ENCODE measurements at regions not wholly inside any gene's neighbourhood (a gene's known extent, or its start where the extent isn't known, plus 50 kb on each side); places are given as distances from the start of the nearest gene placed in this dataset.

GRCh38 chr2:22887845-22888244 is 497.1 kb upstream of the KLHL29 start:
- DNase-seq: no peak

- DNase-seq: no peak
Measured at GRCh38 chr2:22890132-22890531, 494.8 kb upstream of the KLHL29 start.

DNA sequence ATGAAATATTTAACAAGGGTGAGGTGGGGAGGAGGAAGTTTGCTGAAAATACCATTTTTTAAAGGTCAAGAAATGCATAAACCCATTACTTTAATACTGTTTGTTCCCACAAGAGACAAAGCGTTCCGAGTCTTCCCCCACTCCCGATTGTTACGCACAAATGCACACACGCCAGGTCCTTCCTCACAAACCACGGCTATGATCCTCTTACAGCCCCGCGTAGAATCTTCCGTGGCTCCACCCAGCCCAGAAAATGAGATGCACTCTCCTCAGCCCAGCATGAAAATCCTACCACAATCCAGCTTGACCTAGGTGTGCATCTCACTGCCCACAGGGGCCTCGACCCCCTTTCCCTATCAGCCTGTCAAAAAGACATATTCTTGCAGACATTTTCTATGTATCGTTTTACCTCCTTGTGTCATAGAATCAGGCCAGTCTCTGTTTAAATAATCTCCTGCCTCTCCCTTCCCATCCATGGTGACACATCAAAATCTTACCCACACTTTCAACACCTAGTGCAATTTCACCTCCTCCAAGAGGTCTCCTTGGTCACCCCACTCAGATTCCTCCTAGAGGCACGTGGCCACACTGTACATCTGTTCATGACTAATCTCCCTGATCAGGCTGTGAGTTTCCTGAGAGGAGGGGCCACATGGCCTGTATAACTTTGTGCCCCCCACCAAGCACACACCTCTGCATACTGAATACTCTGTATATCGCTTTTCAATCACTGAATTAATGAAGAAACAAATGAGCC is 491.0 kb upstream of the KLHL29 start:
- no peak for DNase-seq

GRCh38 chr2:22894761-22895160 is 490.2 kb upstream of the KLHL29 start:
- DNase-seq: no peak

GRCh38 chr2:22897428-22897827 is 487.6 kb upstream of the KLHL29 start:
- no peak for DNase-seq

GRCh38 chr2:22900674-22901073 is 484.3 kb upstream of the KLHL29 start:
- DNase-seq: no peak

DNA sequence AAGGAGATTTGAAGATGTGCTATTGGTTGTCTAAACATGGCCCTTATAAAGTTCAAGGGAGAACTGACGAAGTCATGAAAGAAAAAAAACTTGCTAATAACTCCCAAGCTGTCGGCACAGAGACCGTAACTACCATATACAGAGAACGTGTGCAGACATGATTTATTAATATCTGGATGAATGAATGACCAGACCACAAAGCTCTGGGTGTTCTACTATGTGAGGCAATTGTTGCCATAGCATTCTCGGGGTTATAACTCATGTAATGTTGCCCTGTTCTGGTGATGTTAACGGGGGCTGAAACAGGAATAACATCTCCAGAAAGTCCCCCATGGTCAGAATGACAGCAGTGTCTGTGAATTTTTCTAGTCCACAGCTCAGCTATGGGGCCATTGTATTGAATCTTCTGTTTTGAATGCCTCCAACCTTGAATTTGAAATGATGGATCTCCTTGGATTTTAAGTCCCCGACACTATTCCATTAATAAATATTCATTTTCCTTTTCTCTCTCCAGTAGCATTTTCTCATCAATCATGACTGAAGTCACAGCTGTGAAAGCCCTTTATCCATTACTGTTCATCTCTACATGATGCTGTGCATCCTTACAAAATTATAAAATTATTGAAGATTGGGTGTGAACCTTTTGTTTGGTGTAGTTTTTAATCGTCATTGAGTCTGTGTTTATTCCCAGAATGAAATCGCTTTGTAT is 483.4 kb upstream of the KLHL29 start:
- DNase-seq: no peak

GRCh38 chr2:22902180-22902550 is 482.8 kb upstream of the KLHL29 start:
- no peak for DNase-seq

DNA sequence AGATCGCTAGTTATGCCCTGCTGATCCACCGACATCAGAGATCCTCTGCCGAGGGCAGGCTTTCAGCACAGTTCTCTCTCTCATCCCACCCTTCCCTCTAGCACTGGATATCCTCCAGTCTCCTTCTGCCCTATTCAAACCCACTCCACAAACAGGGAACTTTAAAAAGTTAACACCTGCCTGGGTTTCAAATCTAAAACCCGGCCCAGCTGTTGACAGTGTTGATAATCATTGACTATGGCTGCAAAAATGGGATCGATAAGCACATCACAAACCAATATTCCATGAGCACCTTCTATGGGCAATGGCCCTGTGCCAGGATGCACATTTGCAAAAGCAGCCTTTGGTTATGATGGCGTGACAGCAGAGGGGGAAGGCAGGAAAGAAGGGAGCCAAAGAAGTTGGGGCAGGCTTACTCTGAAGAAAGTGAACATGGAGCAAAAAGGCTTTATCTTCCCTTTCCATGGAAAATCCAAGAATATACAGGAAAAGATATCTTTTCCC is 482.3 kb upstream of the KLHL29 start:
- DNase-seq: no peak

DNA sequence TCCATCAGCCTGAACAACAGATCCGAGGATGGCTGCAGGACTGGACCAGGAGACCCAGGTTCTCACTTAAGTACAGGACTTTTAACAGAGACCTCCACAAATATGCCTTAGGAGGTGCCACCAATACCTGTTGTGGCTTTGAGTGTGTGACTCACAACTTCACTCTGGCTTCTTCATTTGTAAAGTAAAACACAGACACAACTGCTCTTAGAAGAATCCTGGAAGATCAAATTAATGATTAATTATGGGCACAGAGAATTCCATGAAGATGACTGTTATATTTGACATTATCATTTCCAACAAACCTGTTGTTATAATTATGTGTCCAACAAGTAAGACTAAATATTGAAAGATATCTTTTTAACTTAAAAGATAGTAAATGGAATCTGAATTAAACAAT is 481.4 kb upstream of the KLHL29 start:
- no peak for DNase-seq

DNA sequence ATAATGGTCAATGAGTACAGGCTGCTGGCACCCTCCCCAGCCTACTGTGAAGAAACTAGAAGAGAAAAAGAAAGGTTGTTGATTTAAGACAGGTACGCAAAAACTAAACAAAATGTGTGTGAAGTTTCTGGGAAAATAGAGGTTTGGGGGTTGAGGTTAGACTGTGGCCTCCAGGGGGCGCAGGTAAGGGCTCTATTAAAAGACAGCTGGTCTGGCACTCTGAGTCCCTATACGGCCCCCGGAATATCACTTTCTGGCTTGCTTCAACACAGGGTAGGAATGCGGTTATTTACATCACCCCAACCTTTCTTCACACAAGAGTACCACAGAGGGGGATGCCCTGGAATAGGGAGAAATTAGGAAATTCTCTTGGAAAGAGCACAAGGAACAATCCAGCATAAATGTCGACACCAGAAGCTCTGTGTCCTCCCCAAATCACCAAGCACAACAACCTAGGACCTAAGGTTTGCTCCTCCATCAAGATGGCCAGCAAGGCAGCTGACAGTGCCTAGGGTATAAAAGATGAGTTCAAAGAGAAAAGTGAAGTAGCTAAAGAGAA is 480.8 kb upstream of the KLHL29 start:
- no peak for DNase-seq

GRCh38 chr2:22907330-22907729 is 477.6 kb upstream of the KLHL29 start:
- DNase-seq: no peak

DNA sequence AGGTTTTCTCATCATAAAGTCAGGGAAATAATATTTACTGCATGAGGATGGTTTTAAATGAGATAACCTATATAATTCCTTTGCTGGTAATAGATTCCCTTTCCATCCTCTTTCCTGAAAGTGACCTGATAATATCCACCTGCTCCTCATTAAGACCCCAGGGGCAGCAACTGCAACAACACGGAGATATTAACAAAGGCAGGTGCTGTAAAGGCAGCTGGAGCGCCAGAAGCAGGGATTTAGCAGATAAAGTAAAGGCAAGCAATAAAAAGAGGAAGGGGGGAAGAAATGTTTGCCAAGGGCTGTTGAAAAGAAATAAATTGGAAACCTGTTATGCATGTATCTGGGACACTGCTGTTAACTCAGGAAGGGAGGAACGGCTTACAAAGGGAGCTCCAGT is 472.6 kb upstream of the KLHL29 start:
- DNase-seq: no peak

DNA sequence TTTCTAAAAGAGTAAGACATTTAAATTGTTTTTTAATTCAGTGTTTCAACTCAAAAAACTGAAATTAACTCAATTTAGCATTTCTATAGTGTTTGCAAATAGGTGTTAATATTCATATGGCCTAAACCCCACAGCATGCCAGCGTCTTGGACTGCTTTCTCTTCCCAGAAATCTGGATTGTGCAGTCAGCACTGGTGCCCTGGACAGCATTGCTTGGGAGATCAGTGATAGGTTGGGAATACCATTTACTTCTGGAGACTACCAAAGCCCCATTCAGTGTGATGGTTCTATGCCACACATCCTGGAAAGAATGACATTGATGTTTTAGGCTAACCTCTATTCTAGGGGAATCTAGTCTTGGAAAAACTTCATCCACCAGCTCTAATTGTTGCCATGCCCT is 455.0 kb upstream of the KLHL29 start:
- DNase-seq: no peak

DNA sequence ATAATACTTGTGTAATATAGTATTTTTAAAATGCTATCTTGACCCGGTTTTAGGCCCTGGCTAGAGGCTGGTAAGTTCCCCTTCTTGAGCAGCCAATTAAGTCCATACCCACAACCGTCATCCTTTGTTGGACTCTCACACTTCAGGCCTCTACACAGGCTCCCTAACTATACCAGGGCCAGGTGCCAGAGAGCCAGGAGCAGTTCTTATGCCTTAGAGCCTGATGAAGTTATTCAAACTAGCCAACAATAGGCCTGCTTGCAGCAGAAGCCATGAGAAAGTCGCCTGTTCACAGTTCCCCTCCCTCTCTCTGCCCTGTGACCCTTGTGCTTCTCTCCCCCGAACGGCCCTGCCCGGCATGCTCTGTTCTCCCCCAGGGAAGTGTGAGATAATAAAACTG is 454.2 kb upstream of the KLHL29 start:
- DNase-seq: no peak

DNA sequence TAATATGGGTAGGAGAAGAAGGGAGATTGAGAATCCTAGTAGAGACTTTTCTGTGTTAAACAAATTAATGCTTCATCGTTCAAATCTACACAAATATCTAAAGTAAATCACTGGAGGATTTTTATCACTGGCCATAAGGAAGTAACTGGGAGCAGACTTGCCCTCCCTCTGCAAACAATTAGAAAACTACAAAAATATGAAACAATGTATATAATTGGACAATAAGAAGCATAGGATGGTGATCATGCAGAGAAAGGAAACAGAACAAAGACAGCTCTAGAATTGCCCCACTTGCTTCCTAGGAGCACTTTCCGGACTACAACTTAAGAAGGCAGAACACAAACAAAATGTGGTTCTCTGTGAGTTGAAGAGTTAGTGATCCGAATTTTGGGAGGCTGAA is 452.7 kb upstream of the KLHL29 start:
- no peak for DNase-seq

DNA sequence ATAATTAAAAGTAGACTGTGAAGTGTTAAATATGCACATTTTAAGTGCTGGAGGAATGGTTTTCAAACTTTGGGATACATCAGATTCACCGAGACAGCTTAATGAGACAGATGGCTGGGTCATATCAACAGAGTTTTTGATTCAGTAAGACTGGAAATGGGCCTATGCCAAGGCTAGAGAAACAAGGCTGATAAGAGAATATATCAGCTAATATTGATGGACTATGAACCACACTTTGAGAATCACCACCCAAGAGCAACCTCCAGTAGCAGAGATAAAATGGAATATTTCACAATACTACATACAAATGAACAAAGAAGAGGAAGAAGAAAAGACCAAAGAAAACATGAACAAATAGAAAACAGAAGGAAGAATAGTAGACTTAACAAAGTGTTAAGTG is 450.2 kb upstream of the KLHL29 start:
- no peak for DNase-seq

GRCh38 chr2:22942441-22942840 is 442.5 kb upstream of the KLHL29 start:
- no peak for DNase-seq

DNA sequence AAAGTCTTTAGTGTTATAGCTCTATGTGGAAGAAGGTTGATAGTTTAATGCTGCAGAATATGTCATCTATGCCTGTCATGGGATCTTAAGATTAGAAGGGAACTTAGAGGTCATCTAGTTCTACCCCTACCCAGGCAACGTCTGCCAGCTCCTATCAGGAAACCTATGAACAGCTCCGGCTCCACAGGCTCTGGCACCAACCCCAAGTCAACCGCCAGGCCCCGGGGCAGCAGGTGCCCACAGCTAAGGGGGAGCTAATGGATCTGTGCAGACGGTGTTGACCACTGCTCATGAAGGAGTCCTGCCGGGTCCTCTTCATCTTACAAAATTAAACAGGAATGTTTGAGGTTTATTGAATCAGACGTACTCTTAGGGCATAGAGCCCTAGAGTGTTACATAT is 440.8 kb upstream of the KLHL29 start:
- DNase-seq: no peak

- DNase-seq: no peak
Measured at GRCh38 chr2:22946553-22946952, 438.4 kb upstream of the KLHL29 start.

DNA sequence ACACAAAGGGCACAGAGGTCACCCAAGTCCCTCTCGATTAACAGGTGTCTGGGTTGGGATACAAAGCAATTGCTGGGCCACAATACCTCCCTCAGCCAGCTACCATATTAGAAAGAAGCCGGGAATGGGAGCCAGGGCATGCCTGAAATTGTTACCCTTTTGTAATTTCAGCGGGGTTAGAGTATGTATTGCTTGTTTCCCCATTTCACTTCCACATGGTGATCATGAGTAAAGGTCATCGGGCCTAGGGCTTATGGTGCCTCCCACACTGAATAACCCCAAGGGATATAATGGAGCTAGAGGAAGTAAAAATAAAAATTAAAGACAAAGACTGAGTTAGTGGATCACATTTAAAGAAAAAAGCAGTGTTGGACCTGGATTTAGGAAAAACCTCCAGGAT is 437.2 kb upstream of the KLHL29 start:
- no peak for DNase-seq

GRCh38 chr2:22950431-22950830 is 434.5 kb upstream of the KLHL29 start:
- DNase-seq: no peak

DNA sequence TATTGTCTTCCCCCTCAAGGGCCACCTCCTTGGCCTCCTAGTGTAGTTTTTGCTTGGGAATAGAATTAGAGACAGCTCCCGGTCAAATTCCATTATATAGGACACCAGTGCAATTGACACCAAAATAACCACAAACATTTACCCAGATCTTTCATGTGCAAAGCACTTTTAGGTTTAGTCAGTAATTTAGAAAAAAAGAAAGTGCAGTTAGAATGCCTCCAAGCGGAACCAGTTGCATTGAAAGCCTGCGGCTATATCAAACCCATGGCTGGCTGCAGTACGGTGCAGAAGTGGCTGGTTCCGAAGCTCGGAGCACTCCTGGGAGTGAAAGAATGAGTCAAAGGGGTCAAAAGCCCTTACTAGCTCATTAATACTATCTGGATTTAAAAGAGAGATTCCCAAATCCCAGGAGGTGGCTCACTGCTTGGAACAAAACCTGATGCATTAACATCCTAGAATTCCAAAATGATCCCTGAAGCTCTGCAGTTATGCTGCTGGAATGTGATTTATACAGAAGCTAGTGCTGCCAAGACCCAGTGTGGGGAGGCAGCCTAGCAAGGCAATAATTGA is 432.2 kb upstream of the KLHL29 start:
- DNase-seq: no peak

DNA sequence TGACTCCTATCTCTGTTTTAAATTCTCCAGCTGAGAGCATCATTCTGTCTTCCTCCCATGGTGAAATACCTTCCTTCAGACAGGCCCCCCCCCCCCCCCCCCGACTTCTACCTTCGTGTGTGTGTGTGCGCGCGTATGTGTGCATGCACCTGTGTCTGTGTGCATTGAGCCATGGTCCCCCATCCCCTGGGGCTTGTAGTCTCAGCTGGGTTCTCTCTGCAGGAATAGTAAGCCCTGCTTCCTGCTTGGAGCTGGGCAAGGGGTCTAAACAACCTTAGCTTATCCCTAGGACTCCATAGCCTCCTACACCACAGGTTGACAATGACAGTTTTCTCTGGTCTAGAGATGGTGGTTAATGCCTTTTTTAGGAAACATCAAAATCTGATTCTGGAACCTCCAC is 427.5 kb upstream of the KLHL29 start:
- no peak for DNase-seq
